PC-9 (cell line): ENCODE measurements at regions not wholly inside any gene's neighbourhood (a gene's known extent, or its start where the extent isn't known, plus 50 kb on each side); places are given as distances from the start of the nearest gene placed in this dataset.

Experiments used
- BruUV-seq: library from RNA; stranded (reverse); fragments of 400-500 nt; replicated peaks from 2 replicates; lab custom pipeline; 2021; lab: Mats Ljungman, UMichigan
- CTCF ChIA-PET: fragments of 300-600 bp; sonication (Branson Sonifier 250); formaldehyde crosslinking; loops from one replicate; lab custom pipeline; 2022; ENCODE audit warnings: antibody characterized with exemption; lab: Charles Lee
- POLR2A ChIA-PET: fragments of 300-600 bp; sonication (Branson Sonifier 250); formaldehyde crosslinking; loops from one replicate; lab custom pipeline; 2022; ENCODE audit warnings: antibody characterized with exemption; ENCODE audit not compliant: unreplicated experiment; lab: Charles Lee
- DNase-seq, 2 experiments: peaks; one replicate each; pipeline versions ENCODE4 v3.0.0 to v3.0.0-alpha.2; 2015 to 2022; ENCODE audit warnings: mixed read lengths in 1 of 2
- H2AFZ ChIP-seq: fragments of 200-600 bp; sonication (generic); 2 replicates; pipeline ENCODE4 v1.8.1; 2017; ENCODE audit warnings: antibody characterized with exemption
- H3F3A ChIP-seq: fragments of 200-600 bp; sonication (generic); 2 replicates; pipeline ENCODE4 v1.8.1; 2017; ENCODE audit warnings: antibody characterized with exemption, mild to moderate bottlenecking, low read depth; ENCODE audit not compliant: insufficient read depth
- H3K27ac ChIP-seq: fragments of 200-600 bp; sonication (generic); 2 replicates; pipeline ENCODE4 v1.6.1; 2016; ENCODE audit warnings: mixed run types
- H3K27me3 ChIP-seq: fragments of 200-600 bp; sonication (generic); 2 replicates; pipeline ENCODE4 v1.6.1; 2016; ENCODE audit warnings: low read depth, mixed run types; ENCODE audit not compliant: insufficient read depth
- H3K36me3 ChIP-seq: fragments of 200-600 bp; sonication (generic); 2 replicates; pipeline ENCODE4 v1.6.1; 2016; ENCODE audit warnings: low read depth, mixed run types
- H3K4me1 ChIP-seq: fragments of 200-600 bp; sonication (generic); replicated peaks from 2 replicates; pipeline ENCODE4 v1.6.1; 2016; ENCODE audit warnings: mixed run types; ENCODE audit not compliant: insufficient read depth
- H3K4me2 ChIP-seq: fragments of 200-600 bp; sonication (generic); 2 replicates; pipeline ENCODE4 v1.6.1; 2017; ENCODE audit warnings: mixed run types
- H3K4me3 ChIP-seq: fragments of 200-600 bp; sonication (generic); 2 replicates; pipeline ENCODE4 v1.6.1; 2016; ENCODE audit warnings: mixed run types
- H3K79me2 ChIP-seq: fragments of 200-600 bp; sonication (generic); 2 replicates; pipeline ENCODE4 v1.6.1; 2017; ENCODE audit warnings: low read depth, mixed run types
- H3K9me2 ChIP-seq: fragments of 200-600 bp; sonication (generic); 2 replicates; pipeline ENCODE4 v1.8.1; 2017; ENCODE audit warnings: mild to moderate bottlenecking; ENCODE audit not compliant: insufficient read depth
- H3K9me3 ChIP-seq: fragments of 200-600 bp; sonication (generic); 2 replicates; pipeline ENCODE4 v1.8.1; 2016; ENCODE audit warnings: low read depth; ENCODE audit not compliant: insufficient read depth
- H4K20me1 ChIP-seq: fragments of 200-600 bp; sonication (generic); 2 replicates; pipeline ENCODE4 v1.8.1; 2017; ENCODE audit not compliant: insufficient read depth
- CTCF ChIP-seq: fragments of 200-600 bp; sonication (generic); conservative IDR thresholded peaks from 2 replicates; pipeline ENCODE4 v1.6.1; 2017; ENCODE audit warnings: mixed run types, antibody characterized with exemption, mild to moderate bottlenecking, moderate library complexity
- EZH2 ChIP-seq: fragments of 200-600 bp; sonication (generic); IDR thresholded peaks from 2 replicates; pipeline ENCODE4 v1.8.0; 2017; ENCODE audit warnings: antibody characterized with exemption, low read depth
- intact Hi-C: fragments of 100-400 bp; cut with micrococcal nuclease; formaldehyde crosslinking; loops from one replicate; pipeline ENCODE4 v1.10.0; 2022; ENCODE audit not compliant: unreplicated experiment

- Histone ChIP-seq H3K36me3 (no peaks in the 10 kb centered on the region), H3K27ac (no peak overlapping the region), H3K4me1 (peaks cover 17% of the 10 kb centered on the region), H3K79me2 (no peaks in the 10 kb centered on the region), H2AFZ (no peak overlapping the region), H3K27me3 (no peaks in the 10 kb centered on the region), H3K4me3 (no peak overlapping the region), H4K20me1 (no peaks in the 10 kb centered on the region), H3K9me2 (no peaks in the 10 kb centered on the region; the same call in 1 of the 2 replicates), H3F3A (no peaks in the 10 kb centered on the region; the same call in 1 of the 2 replicates), H3K9me3 (no peaks in the 10 kb centered on the region), H3K4me2 (no peak overlapping the region)
- TF ChIP-seq EZH2 (no peak), CTCF (no peak)
- intact Hi-C loops: loop anchor here (10.0 kb wide), 1 partner anchor 65 kb away; no protein-coding TSS in a partner anchor
- ChIA-PET CTCF (no interaction called here), POLR2A (no interaction called here)
- no peak for DNase-seq
- BruUV-seq: no TSS peak
Measured at GRCh38 chr1:168640182-168640581, 63.8 kb downstream of the XCL1 start.

- no peak overlapping the region for H3K4me3 ChIP-seq
- BruUV-seq: no TSS peak
- H3K36me3 ChIP-seq: no peaks in the 10 kb centered on the region
- no peaks in the 10 kb centered on the region for H3K9me3 ChIP-seq
- no peaks in the 10 kb centered on the region for H3K79me2 ChIP-seq
- H3F3A ChIP-seq: no peaks in the 10 kb centered on the region; the same call in 1 of the 2 replicates
- DNase-seq: no peak
- H3K27me3 ChIP-seq: no peaks in the 10 kb centered on the region
- intact Hi-C loops: loop anchor here (10.0 kb wide), 1 partner anchor 64 kb away; no protein-coding TSS in a partner anchor
- no peak overlapping the region for H2AFZ ChIP-seq
- no peaks in the 10 kb centered on the region; the same call in 1 of the 2 replicates for H3K9me2 ChIP-seq
- TF ChIP-seq EZH2 (no peak), CTCF (no peak)
- ChIA-PET POLR2A (no interaction called here), CTCF (no interaction called here)
- no peak overlapping the region for H3K27ac ChIP-seq
- H3K4me2 ChIP-seq: no peak overlapping the region
- no peaks in the 10 kb centered on the region for H4K20me1 ChIP-seq
- peaks cover 16% of the 10 kb centered on the region for H3K4me1 ChIP-seq
Measured at GRCh38 chr1:168640836-168641235, 64.4 kb downstream of the XCL1 start.

GRCh38 chr1:168643152-168643551 lies 66.7 kb downstream of the XCL1 start:
- Histone ChIP-seq H3K27ac (no peak overlapping the region), H3K27me3 (no peaks in the 10 kb centered on the region), H3K4me3 (no peak overlapping the region), H3K79me2 (no peaks in the 10 kb centered on the region), H3K4me2 (no peak overlapping the region), H4K20me1 (no peaks in the 10 kb centered on the region), H3K9me3 (no peaks in the 10 kb centered on the region), H3K9me2 (no peaks in the 10 kb centered on the region; the same call in 1 of the 2 replicates), H3K4me1 (no peaks in the 10 kb centered on the region), H2AFZ (no peak overlapping the region), H3F3A (no peaks in the 10 kb centered on the region), H3K36me3 (no peaks in the 10 kb centered on the region)
- no TSS peak for BruUV-seq
- ChIA-PET POLR2A (no interaction called here), CTCF (no interaction called here)
- intact Hi-C loops: loop anchor here (10.0 kb wide), 1 partner anchor 62 kb away; no protein-coding TSS in a partner anchor
- TF ChIP-seq CTCF (no peak), EZH2 (no peak)
- DNase-seq: no peak
